ENCODE measurements at regions not wholly inside any gene's neighbourhood (a gene's known extent, or its start where the extent isn't known, plus 50 kb on each side); places are given as distances from the start of the nearest gene placed in this dataset.

GRCh38 chr12:70060634-70061033, 182.6 kb upstream of the CNOT2 start:
- Histone ChIP-seq H3K4me2 (replicated peaks; ENCODE audit: extremely low read depth, low read length, poor library complexity, severe bottlenecking) (no peak overlapping the region), H2AFZ (ENCODE audit: insufficient read depth, low read depth, low read length, poor library complexity, severe bottlenecking) (no peak overlapping the region), H4K20me1 (ENCODE audit: insufficient read depth, low read length) (no peaks in the 10 kb centered on the region), H3K9ac (ENCODE audit: insufficient read depth, low read length, poor library complexity, severe bottlenecking) (no peak overlapping the region), H3K4me3 (replicated peaks in 1 of 3; ENCODE audit: low read depth in 2 of 3, low read length in 3 of 3) (no peak overlapping the region), H3K27me3 (ENCODE audit: control insufficient read depth in 2 of 2, insufficient read depth in 2 of 2, low read length in 2 of 2) (no peaks in the 10 kb centered on the region), H3K4me1 (ENCODE audit: control insufficient read depth in 1 of 2, insufficient read depth in 2 of 2, low read length in 2 of 2) (no peaks in the 10 kb centered on the region), H3K27ac (ENCODE audit: low read depth in 1 of 2, low read length in 2 of 2) (no peak overlapping the region), H3K9me3 (replicated peaks in 1 of 2; ENCODE audit: control insufficient read depth in 1 of 2, insufficient read depth in 1 of 2, low read length in 2 of 2) (no peaks in the 10 kb centered on the region), H3K79me2 (ENCODE audit: insufficient read depth, low read length) (no peaks in the 10 kb centered on the region), H3K36me3 (replicated peaks in 1 of 2; ENCODE audit: control insufficient read depth in 1 of 2, insufficient read depth in 2 of 2, low read length in 2 of 2) (no peaks in the 10 kb centered on the region)
- H3K36me3 Mint-ChIP-seq = no peaks in the 10 kb centered on the region
- peaks cover 0 to 11% (median 2%) of the 10 kb centered on the region in 3 donors for H3K27me3 Mint-ChIP-seq (ENCODE audit: low read depth in 3 of 3)
- H3K4me3 Mint-ChIP-seq = no peak overlapping the region
- no peaks in the 10 kb centered on the region for H3K4me1 Mint-ChIP-seq
- DNase-seq = no peak
- no peak for TF ChIP-seq CTCF (IDR thresholded peaks at IDR 0.05)
- 100% methylated on average over 1 of the region's 1 CpG for WGBS (ENCODE audit: insufficient coverage)
- intact Hi-C loops (cut with micrococcal nuclease) = no loop called here
- H3K9me3 Mint-ChIP-seq = peaks cover 0 to 4% (median 1%) of the 10 kb centered on the region in 7 donors
- H3K27ac Mint-ChIP-seq = no peak overlapping the region

- Histone ChIP-seq H3K9me3 (replicated peaks in 1 of 2; ENCODE audit: control insufficient read depth in 1 of 2, insufficient read depth in 1 of 2, low read length in 2 of 2) (no peaks in the 10 kb centered on the region), H2AFZ (ENCODE audit: insufficient read depth, low read depth, low read length, poor library complexity, severe bottlenecking) (no peak overlapping the region), H3K4me1 (ENCODE audit: control insufficient read depth in 1 of 2, insufficient read depth in 2 of 2, low read length in 2 of 2) (no peaks in the 10 kb centered on the region), H3K9ac (ENCODE audit: insufficient read depth, low read length, poor library complexity, severe bottlenecking) (no peak overlapping the region), H3K36me3 (replicated peaks in 1 of 2; ENCODE audit: control insufficient read depth in 1 of 2, insufficient read depth in 2 of 2, low read length in 2 of 2) (no peaks in the 10 kb centered on the region), H3K4me3 (replicated peaks in 1 of 3; ENCODE audit: low read depth in 2 of 3, low read length in 3 of 3) (no peak overlapping the region), H4K20me1 (ENCODE audit: insufficient read depth, low read length) (no peaks in the 10 kb centered on the region), H3K4me2 (replicated peaks; ENCODE audit: extremely low read depth, low read length, poor library complexity, severe bottlenecking) (no peak overlapping the region), H3K79me2 (ENCODE audit: insufficient read depth, low read length) (no peaks in the 10 kb centered on the region), H3K27me3 (ENCODE audit: control insufficient read depth in 2 of 2, insufficient read depth in 2 of 2, low read length in 2 of 2) (no peaks in the 10 kb centered on the region), H3K27ac (ENCODE audit: low read depth in 1 of 2, low read length in 2 of 2) (no peak overlapping the region)
- WGBS (ENCODE audit: insufficient coverage) = 50% methylated on average over 2 of the region's 2 CpGs
- Mint-ChIP-seq H3K36me3 (no peaks in the 10 kb centered on the region), H3K4me3 (no peak overlapping the region), H3K27ac (no peak overlapping the region), H3K27me3 (ENCODE audit: low read depth in 3 of 3) (peaks cover 0 to 3% (median 0%) of the 10 kb centered on the region in 3 donors), H3K4me1 (no peaks in the 10 kb centered on the region), H3K9me3 (peaks cover 0 to 9% (median 0%) of the 10 kb centered on the region in 7 donors)
- no peak for TF ChIP-seq CTCF (IDR thresholded peaks at IDR 0.05)
- no peak for DNase-seq
- intact Hi-C loops (cut with micrococcal nuclease) = no loop called here
These were observed 174.5 kb upstream of the CNOT2 start for GRCh38 chr12:70068743-70069142.

All from CD14-positive monocyte (primary cell).